Lower leg skin (tissue), 3 donors: ENCODE measurements at regions not wholly inside any gene's neighbourhood (a gene's known extent, or its start where the extent isn't known, plus 50 kb on each side); places are given as distances from the start of the nearest gene placed in this dataset.

Experiments
- CTCF ChIP-seq, 3 donors: fragments of 450-650 bp; IDR thresholded peaks; one replicate each; pipeline ENCODE4 v1.5.1; 2016; ENCODE audit warnings: antibody characterized with exemption in 3 of 3, mild to moderate bottlenecking in 3 of 3, moderate library complexity in 2 of 3
- POLR2A ChIP-seq, 2 donors: fragments of 450-650 bp; IDR thresholded peaks; one replicate each; pipeline ENCODE4 v1.6.1; 2016 to 2017; ENCODE audit warnings: antibody characterized with exemption in 2 of 2, mild to moderate bottlenecking in 1 of 2, moderate library complexity in 1 of 2

GRCh38 chr22:49629261-49629570 is 198.5 kb downstream of the BRD1 start:
- TF ChIP-seq POLR2A (IDR thresholded peaks at IDR 0.05) (no peak), CTCF (IDR thresholded peaks at IDR 0.05) (no peak)
